ENCODE measurements at regions not wholly inside any gene's neighbourhood (a gene's known extent, or its start where the extent isn't known, plus 50 kb on each side); places are given as distances from the start of the nearest gene placed in this dataset.

GRCh38 chr20:47440857-47441773 lies 60.6 kb upstream of the NCOA3 start:
- TF ChIP-seq, protein P1, sequence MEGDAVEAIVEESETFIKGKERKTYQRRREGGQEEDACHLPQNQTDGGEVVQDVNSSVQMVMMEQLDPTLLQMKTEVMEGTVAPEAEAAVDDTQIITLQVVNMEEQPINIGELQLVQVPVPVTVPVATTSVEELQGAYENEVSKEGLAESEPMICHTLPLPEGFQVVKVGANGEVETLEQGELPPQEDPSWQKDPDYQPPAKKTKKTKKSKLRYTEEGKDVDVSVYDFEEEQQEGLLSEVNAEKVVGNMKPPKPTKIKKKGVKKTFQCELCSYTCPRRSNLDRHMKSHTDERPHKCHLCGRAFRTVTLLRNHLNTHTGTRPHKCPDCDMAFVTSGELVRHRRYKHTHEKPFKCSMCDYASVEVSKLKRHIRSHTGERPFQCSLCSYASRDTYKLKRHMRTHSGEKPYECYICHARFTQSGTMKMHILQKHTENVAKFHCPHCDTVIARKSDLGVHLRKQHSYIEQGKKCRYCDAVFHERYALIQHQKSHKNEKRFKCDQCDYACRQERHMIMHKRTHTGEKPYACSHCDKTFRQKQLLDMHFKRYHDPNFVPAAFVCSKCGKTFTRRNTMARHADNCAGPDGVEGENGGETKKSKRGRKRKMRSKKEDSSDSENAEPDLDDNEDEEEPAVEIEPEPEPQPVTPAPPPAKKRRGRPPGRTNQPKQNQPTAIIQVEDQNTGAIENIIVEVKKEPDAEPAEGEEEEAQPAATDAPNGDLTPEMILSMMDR (conservative IDR thresholded peaks at IDR 0.05 in 1 of 2, IDR thresholded peaks at IDR 0.05 in 1 of 2; ENCODE audit: extremely low read depth in 1 of 2, insufficient read depth in 1 of 2, low read depth in 1 of 2, low read length in 2 of 2): no peak
- no peak for TF ChIP-seq EZH2 (IDR thresholded peaks at IDR 0.05; ENCODE audit: borderline replicate concordance, low read length)
